NCI-H226 (cell line): ENCODE measurements at regions not wholly inside any gene's neighbourhood (a gene's known extent, or its start where the extent isn't known, plus 50 kb on each side); places are given as distances from the start of the nearest gene placed in this dataset.
"Not testable (repeated sequence)": the region's sequence is repeated elsewhere in the genome, so short reads cannot be mapped to it uniquely, and the experiment has no call there.

Experiments
- DNase-seq: peaks from one replicate; pipeline ENCODE4 v3.0.0-alpha.2; 2015

- DNase-seq: no peak
These were observed 109.3 kb upstream of the MDFIC start for GRCh38 chr7:114812570-114812969.

- no peak for DNase-seq
These were observed 108.3 kb upstream of the MDFIC start for GRCh38 chr7:114813624-114814023.

- not testable (repeated sequence) for DNase-seq
These were observed 104.9 kb upstream of the MDFIC start for GRCh38 chr7:114817036-114817435.

GRCh38 chr7:114818501-114818900, 103.4 kb upstream of the MDFIC start:
- peak; percentile 78 for DNase-seq

GRCh38 chr7:114819616-114820362, 102.1 kb upstream of the MDFIC start:
- peak; percentile 96 for DNase-seq

GRCh38 chr7:114821030-114821900, 100.6 kb upstream of the MDFIC start:
- DNase-seq: no peak

GRCh38 chr7:114822131-114822530, 99.8 kb upstream of the MDFIC start:
- no peak for DNase-seq

- no peak for DNase-seq
These were observed 99.0 kb upstream of the MDFIC start for GRCh38 chr7:114822844-114823243.

GRCh38 chr7:114823290-114823689, 98.6 kb upstream of the MDFIC start:
- peak; percentile 16 for DNase-seq

GRCh38 chr7:114825423-114825951, 96.4 kb upstream of the MDFIC start:
- DNase-seq: no peak

- no peak for DNase-seq
These were observed 90.9 kb upstream of the MDFIC start for GRCh38 chr7:114830952-114831351.

GRCh38 chr7:114832906-114833595, 88.8 kb upstream of the MDFIC start:
- no peak for DNase-seq

GRCh38 chr7:114835303-114835702, 86.6 kb upstream of the MDFIC start:
- no peak for DNase-seq

GRCh38 chr7:114835861-114836260, 86.0 kb upstream of the MDFIC start:
- no peak for DNase-seq

- no peak for DNase-seq
These were observed 79.3 kb upstream of the MDFIC start for GRCh38 chr7:114842551-114843065.

GRCh38 chr7:114843102-114843501, 78.8 kb upstream of the MDFIC start:
- DNase-seq: no peak

GRCh38 chr7:114851406-114852061, 70.4 kb upstream of the MDFIC start:
- DNase-seq: no peak

GRCh38 chr7:114852293-114852692, 69.6 kb upstream of the MDFIC start:
- DNase-seq: no peak

GRCh38 chr7:114853189-114853588, 68.7 kb upstream of the MDFIC start:
- DNase-seq: no peak

- no peak for DNase-seq
These were observed 67.5 kb upstream of the MDFIC start for GRCh38 chr7:114854369-114854768.

GRCh38 chr7:114856625-114857024, 65.3 kb upstream of the MDFIC start:
- DNase-seq: peak; percentile 49

GRCh38 chr7:114857605-114858004, 64.3 kb upstream of the MDFIC start:
- DNase-seq: peak; percentile 16
